Breast epithelium (tissue), 3 donors: ENCODE measurements at regions not wholly inside any gene's neighbourhood (a gene's known extent, or its start where the extent isn't known, plus 50 kb on each side); places are given as distances from the start of the nearest gene placed in this dataset.

Experiments
- POLR2A ChIP-seq: fragments of 450-650 bp; IDR thresholded peaks from one replicate; pipeline ENCODE4 v1.6.1; 2016; ENCODE audit warnings: antibody characterized with exemption, mild to moderate bottlenecking, moderate library complexity
- POLR2AphosphoS5 ChIP-seq, 3 donors: sonication (generic); formaldehyde crosslinking; IDR thresholded peaks; one replicate each; pipeline ENCODE4 v1.6.1; 2017; ENCODE audit warnings: antibody characterized with exemption in 3 of 3
- TF ChIP-seq, protein P1 (sequence below), 3 donors: fragments of 450-650 bp; IDR thresholded peaks; one replicate each; pipeline ENCODE4 v1.5.1; 2016 to 2017; ENCODE audit warnings: antibody characterized with exemption in 3 of 3, mild to moderate bottlenecking in 3 of 3, moderate library complexity in 3 of 3

DNA sequence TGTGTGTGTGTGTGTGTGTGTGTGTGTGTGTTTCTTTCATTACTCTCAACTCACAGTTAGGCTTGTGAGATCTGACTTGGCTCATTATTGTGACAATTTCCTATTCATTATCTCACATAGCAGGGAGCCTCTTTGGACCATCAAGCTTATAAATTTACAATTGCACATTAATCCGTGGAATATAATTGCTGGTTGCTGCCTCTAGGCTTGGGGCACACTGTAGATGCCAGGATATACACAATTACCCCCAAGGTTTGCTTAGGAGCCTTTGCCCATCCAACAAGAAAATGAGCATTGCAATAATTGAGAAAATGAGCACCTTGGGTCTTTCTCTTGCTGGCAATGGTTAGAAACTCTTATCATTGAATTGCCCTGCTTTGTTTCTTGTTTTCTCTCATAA is 161.6 kb upstream of the DMRTA1 start:
- TF ChIP-seq POLR2A = no peak
- TF ChIP-seq, protein P1, sequence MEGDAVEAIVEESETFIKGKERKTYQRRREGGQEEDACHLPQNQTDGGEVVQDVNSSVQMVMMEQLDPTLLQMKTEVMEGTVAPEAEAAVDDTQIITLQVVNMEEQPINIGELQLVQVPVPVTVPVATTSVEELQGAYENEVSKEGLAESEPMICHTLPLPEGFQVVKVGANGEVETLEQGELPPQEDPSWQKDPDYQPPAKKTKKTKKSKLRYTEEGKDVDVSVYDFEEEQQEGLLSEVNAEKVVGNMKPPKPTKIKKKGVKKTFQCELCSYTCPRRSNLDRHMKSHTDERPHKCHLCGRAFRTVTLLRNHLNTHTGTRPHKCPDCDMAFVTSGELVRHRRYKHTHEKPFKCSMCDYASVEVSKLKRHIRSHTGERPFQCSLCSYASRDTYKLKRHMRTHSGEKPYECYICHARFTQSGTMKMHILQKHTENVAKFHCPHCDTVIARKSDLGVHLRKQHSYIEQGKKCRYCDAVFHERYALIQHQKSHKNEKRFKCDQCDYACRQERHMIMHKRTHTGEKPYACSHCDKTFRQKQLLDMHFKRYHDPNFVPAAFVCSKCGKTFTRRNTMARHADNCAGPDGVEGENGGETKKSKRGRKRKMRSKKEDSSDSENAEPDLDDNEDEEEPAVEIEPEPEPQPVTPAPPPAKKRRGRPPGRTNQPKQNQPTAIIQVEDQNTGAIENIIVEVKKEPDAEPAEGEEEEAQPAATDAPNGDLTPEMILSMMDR (IDR thresholded peaks at IDR 0.05) = no peak
- no peak for TF ChIP-seq POLR2AphosphoS5 (IDR thresholded peaks at IDR 0.05)
